Esophagus muscularis mucosa (tissue), 3 donors: ENCODE measurements at regions not wholly inside any gene's neighbourhood (a gene's known extent, or its start where the extent isn't known, plus 50 kb on each side); places are given as distances from the start of the nearest gene placed in this dataset.

Source experiments
- CTCF ChIP-seq, 3 experiments: fragments of 200-600 bp in 2 of 3; fragments of 450-650 bp in 1 of 3; sonication (generic) in 2 of 3; IDR thresholded peaks; one replicate each; pipeline ENCODE4 v1.5.1; 2017 to 2019; ENCODE audit warnings: antibody characterized with exemption in 3 of 3, mild to moderate bottlenecking in 2 of 3, moderate library complexity in 1 of 3
- EP300 ChIP-seq: sonication (generic); formaldehyde crosslinking; IDR thresholded peaks from one replicate; pipeline ENCODE4 v1.6.1; 2017; ENCODE audit warnings: antibody characterized with exemption

- TF ChIP-seq CTCF (IDR thresholded peaks at IDR 0.05) (no peak), EP300 (no peak)
Observed at GRCh38 chr13:22285867-22286266, 615.0 kb downstream of the FGF9 start.
